DOHH2 (cell line): ENCODE measurements at regions not wholly inside any gene's neighbourhood (a gene's known extent, or its start where the extent isn't known, plus 50 kb on each side); places are given as distances from the start of the nearest gene placed in this dataset.
"Not testable (repeated sequence)": the region's sequence is repeated elsewhere in the genome, so short reads cannot be mapped to it uniquely, and the experiment has no call there.

Experiments used
- H3F3A ChIP-seq: fragments of 200-600 bp; sonication (generic), shearing (Covaris generic); 2 replicates; pipeline ENCODE4 v1.6.0; 2016; ENCODE audit warnings: antibody characterized with exemption, mild to moderate bottlenecking; ENCODE audit not compliant: control insufficient read depth, insufficient read depth
- H3K27ac ChIP-seq: fragments of 200-600 bp; sonication (generic); 2 replicates; pipeline ENCODE4 v1.5.1; 2014; ENCODE audit warnings: low read depth, mild to moderate bottlenecking, low read length, moderate library complexity
- H3K27me3 ChIP-seq: fragments of 200-600 bp; sonication (generic); 2 replicates; pipeline ENCODE4 v1.6.1; 2014; ENCODE audit warnings: mild to moderate bottlenecking, low read length, mixed read lengths; ENCODE audit not compliant: control insufficient read depth
- H3K36me3 ChIP-seq: fragments of 200-600 bp; sonication (generic); 2 replicates; pipeline ENCODE4 v1.6.1; 2014; ENCODE audit warnings: mild to moderate bottlenecking, low read length, moderate library complexity, mixed read lengths; ENCODE audit not compliant: control insufficient read depth
- H3K4me1 ChIP-seq: fragments of 200-600 bp; sonication (generic); 2 replicates; pipeline ENCODE4 v1.6.1; 2014; ENCODE audit warnings: mild to moderate bottlenecking, low read length, mixed read lengths; ENCODE audit not compliant: control insufficient read depth
- H3K4me2 ChIP-seq: fragments of 200-600 bp; sonication (generic); 2 replicates; pipeline ENCODE4 v1.6.0; 2014; ENCODE audit warnings: mild to moderate bottlenecking, low read length, moderate library complexity
- H3K4me3 ChIP-seq: fragments of 200-600 bp; sonication (generic); 2 replicates; pipeline ENCODE4 v1.5.1; 2014; ENCODE audit warnings: mild to moderate bottlenecking, low read length, mixed read lengths
- H3K79me2 ChIP-seq: fragments of 200-600 bp; sonication (generic); 2 replicates; pipeline ENCODE4 v1.6.1; 2014; ENCODE audit warnings: mild to moderate bottlenecking, low read length, mixed read lengths; ENCODE audit not compliant: control insufficient read depth
- H3K9me2 ChIP-seq: fragments of 200-600 bp; sonication (generic); replicated peaks from 2 replicates; pipeline ENCODE4 v1.6.1; 2014; ENCODE audit warnings: mild to moderate bottlenecking, low read length, mixed read lengths; ENCODE audit not compliant: control insufficient read depth
- H3K9me3 ChIP-seq: fragments of 200-600 bp; sonication (generic); 2 replicates; pipeline ENCODE4 v1.6.1; 2014; ENCODE audit warnings: antibody characterized with exemption, low read length, mixed read lengths; ENCODE audit not compliant: control insufficient read depth, insufficient read depth
- H4K20me1 ChIP-seq: fragments of 200-600 bp; sonication (generic); 2 replicates; pipeline ENCODE4 v1.6.0; 2014; ENCODE audit warnings: low read depth, mild to moderate bottlenecking, antibody characterized with exemption, low read length, moderate library complexity; ENCODE audit not compliant: control insufficient read depth, insufficient read depth
- CTCF ChIP-seq: fragments of 200-600 bp; sonication (generic); IDR thresholded peaks from one replicate; pipeline ENCODE4 v1.5.1; 2014; ENCODE audit warnings: antibody characterized with exemption, mild to moderate bottlenecking, low read depth, low read length; ENCODE audit not compliant: poor library complexity, severe bottlenecking
- EZH2phosphoT487 ChIP-seq: fragments of 200-600 bp; sonication (generic); IDR thresholded peaks from 2 replicates; pipeline ENCODE4 v1.6.1; 2017; ENCODE audit warnings: borderline replicate concordance, mild to moderate bottlenecking, antibody characterized with exemption, low read length, moderate library complexity, mixed read lengths

GRCh38 chr13:81078048-81078447 is 737.1 kb upstream of the SPRY2 start:
- H3K4me3 ChIP-seq: no peak overlapping the region
- no peaks in the 10 kb centered on the region for H3K27me3 ChIP-seq
- no peaks in the 10 kb centered on the region for H3K79me2 ChIP-seq
- H3K4me1 ChIP-seq: no peaks in the 10 kb centered on the region
- no peaks in the 10 kb centered on the region for H3F3A ChIP-seq
- no peaks in the 10 kb centered on the region for H4K20me1 ChIP-seq
- H3K4me2 ChIP-seq: no peak overlapping the region
- H3K9me3 ChIP-seq: no peaks in the 10 kb centered on the region
- H3K9me2 ChIP-seq: no peaks in the 10 kb centered on the region
- no peak overlapping the region for H3K27ac ChIP-seq
- TF ChIP-seq EZH2phosphoT487 (no peak), CTCF (no peak)
- no peaks in the 10 kb centered on the region for H3K36me3 ChIP-seq

- not testable (repeated sequence) for H3K79me2 ChIP-seq, H3K9me2 ChIP-seq, H3K4me3 ChIP-seq, H3K9me3 ChIP-seq, H3K27ac ChIP-seq, H4K20me1 ChIP-seq, H3K4me2 ChIP-seq, H3F3A ChIP-seq, H3K27me3 ChIP-seq, H3K4me1 ChIP-seq, H3K36me3 ChIP-seq
These were observed 728.9 kb upstream of the SPRY2 start for GRCh38 chr13:81069822-81070221.

GRCh38 chr13:81058916-81059290 is 718.0 kb upstream of the SPRY2 start:
- no peak overlapping the region for H3K27ac ChIP-seq
- H4K20me1 ChIP-seq: no peaks in the 10 kb centered on the region
- H3K9me2 ChIP-seq: no peaks in the 10 kb centered on the region
- TF ChIP-seq CTCF (no peak), EZH2phosphoT487 (no peak)
- H3K4me2 ChIP-seq: no peak overlapping the region
- H3K9me3 ChIP-seq: no peaks in the 10 kb centered on the region
- no peaks in the 10 kb centered on the region for H3K36me3 ChIP-seq
- H3K4me3 ChIP-seq: no peak overlapping the region
- no peaks in the 10 kb centered on the region for H3K4me1 ChIP-seq
- H3K27me3 ChIP-seq: no peaks in the 10 kb centered on the region
- no peaks in the 10 kb centered on the region for H3K79me2 ChIP-seq
- H3F3A ChIP-seq: no peaks in the 10 kb centered on the region

- Histone ChIP-seq H3K4me1 (no peaks in the 10 kb centered on the region), H3K9me3 (no peaks in the 10 kb centered on the region), H3K4me3 (no peak overlapping the region), H3K79me2 (no peaks in the 10 kb centered on the region), H3K27ac (no peak overlapping the region), H4K20me1 (no peaks in the 10 kb centered on the region), H3K27me3 (no peaks in the 10 kb centered on the region), H3K4me2 (no peak overlapping the region), H3F3A (no peaks in the 10 kb centered on the region), H3K36me3 (no peaks in the 10 kb centered on the region), H3K9me2 (no peaks in the 10 kb centered on the region)
- no peak for TF ChIP-seq EZH2phosphoT487
- no peak for TF ChIP-seq CTCF
These were observed 717.4 kb upstream of the SPRY2 start for GRCh38 chr13:81058211-81058915.
